ENCODE measurements at regions not wholly inside any gene's neighbourhood (a gene's known extent, or its start where the extent isn't known, plus 50 kb on each side); places are given as distances from the start of the nearest gene placed in this dataset.

GRCh38 chr3:23084367-23084766 lies 118.8 kb upstream of the UBE2E2 start:
- H3K4me3 Mint-ChIP-seq, result no peak overlapping the region

DNA sequence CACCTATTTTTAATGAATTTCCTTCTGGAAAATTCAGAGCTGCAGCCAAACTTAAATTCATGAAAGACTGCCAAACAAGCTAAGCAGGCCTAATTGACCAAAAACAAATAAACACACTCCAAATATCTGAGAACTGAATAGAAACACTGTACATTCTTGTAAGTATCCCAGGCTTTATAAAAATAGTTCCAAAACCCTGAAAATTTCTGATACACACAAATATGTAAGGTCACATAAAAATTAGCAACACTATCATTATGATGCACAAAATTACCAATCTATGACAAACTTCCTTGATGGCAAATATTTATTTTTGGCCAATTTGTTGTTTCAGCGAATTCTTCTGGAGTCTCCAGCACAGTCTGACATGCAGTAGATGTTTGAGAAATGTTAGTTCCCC lies 117.9 kb upstream of the UBE2E2 start:
- H3K9me3 Mint-ChIP-seq, result no peaks in the 10 kb centered on the region
- intact Hi-C loops (cut with micrococcal nuclease), result no loop called here
- no peak overlapping the region for H3K27ac Mint-ChIP-seq
- H3K4me3 Mint-ChIP-seq, result no peak overlapping the region
- H3K4me1 Mint-ChIP-seq (ENCODE audit: low read depth), result peaks cover 2% of the 10 kb centered on the region
- H3K27me3 Mint-ChIP-seq, result no peaks in the 10 kb centered on the region
- H3K36me3 Mint-ChIP-seq (ENCODE audit: low read depth), result no peaks in the 10 kb centered on the region

More at GRCh38 chr3:23084367-23084766, 118.8 kb upstream of the UBE2E2 start:
- intact Hi-C loops (cut with micrococcal nuclease), result no loop called here
- Mint-ChIP-seq H3K36me3 (ENCODE audit: low read depth) (no peaks in the 10 kb centered on the region), H3K27ac (no peak overlapping the region), H3K4me1 (ENCODE audit: low read depth) (peaks cover 10% of the 10 kb centered on the region), H3K9me3 (no peaks in the 10 kb centered on the region), H3K27me3 (no peaks in the 10 kb centered on the region)

GRCh38 chr3:23086331-23086730 lies 116.8 kb upstream of the UBE2E2 start:
- Mint-ChIP-seq H3K4me3 (no peak overlapping the region), H3K4me1 (ENCODE audit: low read depth) (no peaks in the 10 kb centered on the region), H3K27ac (no peak overlapping the region), H3K36me3 (ENCODE audit: low read depth) (no peaks in the 10 kb centered on the region), H3K27me3 (no peaks in the 10 kb centered on the region), H3K9me3 (peaks cover 4% of the 10 kb centered on the region)
- intact Hi-C loops (cut with micrococcal nuclease), result no loop called here

DNA sequence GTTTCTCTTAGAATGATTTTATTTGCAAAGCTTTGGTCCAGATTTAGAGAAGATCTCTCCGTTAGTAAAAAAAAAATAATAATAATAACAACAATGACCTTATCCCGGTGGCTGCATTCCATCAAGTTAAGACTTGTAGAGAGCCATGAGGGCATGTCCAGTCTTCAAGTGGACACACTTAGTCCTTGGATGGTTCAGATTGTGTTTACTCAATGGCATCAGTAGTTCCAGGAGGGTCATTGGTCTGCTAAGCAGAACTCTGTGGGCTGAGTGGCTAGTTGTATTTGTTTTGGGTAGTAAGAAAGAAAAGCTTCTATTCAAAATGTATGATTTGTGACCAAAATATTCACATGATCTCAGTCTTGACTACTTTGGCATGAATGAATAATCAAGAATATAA lies 116.3 kb upstream of the UBE2E2 start:
- Mint-ChIP-seq H3K4me3 (no peak overlapping the region), H3K27me3 (no peaks in the 10 kb centered on the region), H3K27ac (no peak overlapping the region), H3K4me1 (ENCODE audit: low read depth) (no peaks in the 10 kb centered on the region), H3K36me3 (ENCODE audit: low read depth) (no peaks in the 10 kb centered on the region), H3K9me3 (peaks cover 9% of the 10 kb centered on the region)
- intact Hi-C loops (cut with micrococcal nuclease), result no loop called here

DNA sequence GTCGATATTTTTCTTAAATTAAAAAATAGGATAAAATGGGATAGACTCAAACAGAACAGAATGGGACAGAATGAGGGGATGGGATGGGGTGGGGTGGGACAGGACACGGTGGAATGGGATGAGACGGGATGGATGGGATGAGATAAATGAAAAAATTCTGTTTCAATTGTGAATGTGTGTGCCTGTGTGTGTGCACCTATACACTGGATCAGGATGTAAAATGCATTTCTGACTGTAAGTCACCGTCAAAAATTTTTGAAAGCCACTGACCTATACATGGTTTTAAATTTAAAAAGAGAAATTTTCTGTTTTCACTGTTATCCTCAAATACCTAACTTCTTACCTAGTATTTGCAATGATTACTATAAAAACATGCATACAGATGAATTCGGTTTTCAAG lies 108.7 kb upstream of the UBE2E2 start:
- no peaks in the 10 kb centered on the region for H3K36me3 Mint-ChIP-seq (ENCODE audit: low read depth)
- H3K4me1 Mint-ChIP-seq (ENCODE audit: low read depth), result no peaks in the 10 kb centered on the region
- peaks cover 24% of the 10 kb centered on the region for H3K9me3 Mint-ChIP-seq
- intact Hi-C loops (cut with micrococcal nuclease), result no loop called here
- H3K27me3 Mint-ChIP-seq, result no peaks in the 10 kb centered on the region
- no peak overlapping the region for H3K27ac Mint-ChIP-seq
- H3K4me3 Mint-ChIP-seq, result no peak overlapping the region

DNA sequence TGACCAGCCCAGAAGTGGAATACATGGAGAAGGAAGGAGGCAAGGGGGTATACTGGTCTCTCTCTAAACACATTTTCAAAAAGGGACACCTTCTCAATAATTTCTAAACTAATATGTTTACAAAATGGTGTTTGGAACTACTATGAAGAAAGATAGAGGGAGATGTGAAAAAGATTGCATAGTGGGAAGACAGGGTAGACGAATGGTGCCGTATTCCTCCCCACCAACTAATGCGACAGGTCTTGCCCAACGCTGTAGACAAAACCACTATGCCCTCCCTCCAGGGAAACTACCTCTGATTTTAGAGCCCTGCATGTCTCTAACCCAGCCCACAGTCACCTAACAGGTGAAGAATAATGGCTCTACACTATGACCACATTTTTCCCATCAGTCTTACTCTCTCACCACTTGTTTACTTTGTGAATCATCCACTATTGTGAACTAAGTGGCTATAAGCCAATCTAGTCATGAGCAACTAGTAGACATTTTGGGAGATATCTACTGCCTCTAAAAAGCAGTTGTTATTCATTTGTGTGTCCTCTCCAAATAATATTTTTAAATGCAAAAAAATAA lies 108.2 kb upstream of the UBE2E2 start:
- peaks cover 26% of the 10 kb centered on the region for H3K9me3 Mint-ChIP-seq
- no peaks in the 10 kb centered on the region for H3K4me1 Mint-ChIP-seq (ENCODE audit: low read depth)
- H3K27me3 Mint-ChIP-seq, result no peaks in the 10 kb centered on the region
- H3K27ac Mint-ChIP-seq, result no peak overlapping the region
- intact Hi-C loops (cut with micrococcal nuclease), result no loop called here
- no peak overlapping the region for H3K4me3 Mint-ChIP-seq
- H3K36me3 Mint-ChIP-seq (ENCODE audit: low read depth), result no peaks in the 10 kb centered on the region

DNA sequence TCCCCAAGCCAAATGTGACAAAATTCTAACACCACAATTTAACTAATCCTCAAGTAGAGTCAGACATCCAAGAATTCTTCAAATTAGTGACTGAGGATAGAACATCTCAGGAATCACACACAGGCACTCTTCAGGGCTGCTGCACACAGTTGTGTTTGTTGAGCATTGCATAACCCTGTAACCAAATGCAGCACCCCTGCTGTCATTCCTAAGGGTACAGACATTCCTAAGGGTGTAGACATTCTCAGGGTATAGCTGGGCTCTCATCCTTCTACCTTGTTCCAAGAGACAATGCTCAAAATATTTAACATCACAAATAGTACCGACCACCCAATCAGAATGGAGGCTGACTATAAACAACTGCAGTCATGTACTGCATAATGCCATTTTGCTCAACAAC lies 107.1 kb upstream of the UBE2E2 start:
- Mint-ChIP-seq H3K4me3 (no peak overlapping the region), H3K36me3 (ENCODE audit: low read depth) (no peaks in the 10 kb centered on the region), H3K27me3 (no peaks in the 10 kb centered on the region), H3K9me3 (peaks cover 32% of the 10 kb centered on the region), H3K27ac (no peak overlapping the region), H3K4me1 (ENCODE audit: low read depth) (no peaks in the 10 kb centered on the region)
- intact Hi-C loops (cut with micrococcal nuclease), result no loop called here

- Mint-ChIP-seq H3K36me3 (ENCODE audit: low read depth) (no peaks in the 10 kb centered on the region), H3K4me3 (no peak overlapping the region), H3K4me1 (ENCODE audit: low read depth) (no peaks in the 10 kb centered on the region), H3K9me3 (peaks cover 9% of the 10 kb centered on the region), H3K27ac (no peak overlapping the region), H3K27me3 (no peaks in the 10 kb centered on the region)
- intact Hi-C loops (cut with micrococcal nuclease), result no loop called here
Measured at GRCh38 chr3:23099021-23099420, 104.1 kb upstream of the UBE2E2 start.

- Mint-ChIP-seq H3K27me3 (no peaks in the 10 kb centered on the region), H3K36me3 (ENCODE audit: low read depth) (no peaks in the 10 kb centered on the region), H3K9me3 (peaks cover 9% of the 10 kb centered on the region), H3K4me3 (no peak overlapping the region), H3K4me1 (ENCODE audit: low read depth) (no peaks in the 10 kb centered on the region), H3K27ac (no peak overlapping the region)
- intact Hi-C loops (cut with micrococcal nuclease), result no loop called here
Measured at GRCh38 chr3:23099677-23100076, 103.5 kb upstream of the UBE2E2 start.

DNA sequence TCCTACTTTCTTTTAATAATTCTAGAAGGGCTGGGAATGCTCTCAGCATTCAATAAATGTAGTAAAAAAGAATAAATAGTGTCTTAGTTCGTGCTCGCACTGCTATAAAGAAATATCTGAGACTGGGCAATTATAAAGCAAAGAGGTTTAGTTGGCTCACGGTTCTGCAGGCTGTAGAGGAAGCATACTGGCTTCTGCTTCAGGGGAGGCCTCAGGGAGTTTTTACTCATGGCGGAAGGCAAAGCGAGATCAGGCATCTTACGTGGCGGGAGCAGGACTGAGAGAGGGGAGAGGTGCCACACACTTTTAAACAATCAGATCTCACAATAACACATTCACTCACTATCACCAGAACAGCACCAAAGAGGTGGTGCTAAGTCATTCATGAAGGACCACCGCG lies 103.0 kb upstream of the UBE2E2 start:
- H3K27me3 Mint-ChIP-seq, result no peaks in the 10 kb centered on the region
- H3K4me1 Mint-ChIP-seq (ENCODE audit: low read depth), result no peaks in the 10 kb centered on the region
- intact Hi-C loops (cut with micrococcal nuclease), result no loop called here
- H3K9me3 Mint-ChIP-seq, result peaks cover 9% of the 10 kb centered on the region
- no peak overlapping the region for H3K4me3 Mint-ChIP-seq
- no peak overlapping the region for H3K27ac Mint-ChIP-seq
- H3K36me3 Mint-ChIP-seq (ENCODE audit: low read depth), result no peaks in the 10 kb centered on the region

DNA sequence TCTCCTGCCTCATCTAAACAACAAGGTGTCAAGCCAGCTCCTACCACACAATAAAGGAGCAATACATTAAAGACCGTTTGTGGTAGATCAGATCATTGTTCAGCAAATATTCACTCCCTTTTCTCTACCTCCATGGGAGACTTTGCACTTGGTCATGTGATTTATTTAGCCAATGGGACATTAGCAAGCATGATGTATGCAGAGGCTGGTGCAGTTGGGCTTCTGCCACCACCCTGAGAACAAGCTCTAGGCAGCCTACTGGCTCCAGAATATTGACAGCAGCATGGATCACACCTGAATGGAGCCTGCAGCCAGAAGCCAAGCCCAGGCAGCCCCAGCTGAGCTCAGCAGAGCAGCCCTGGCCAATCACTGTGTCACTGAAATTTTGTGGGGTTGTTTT lies 99.4 kb upstream of the UBE2E2 start:
- Mint-ChIP-seq H3K27ac (no peak overlapping the region), H3K9me3 (peaks cover 18% of the 10 kb centered on the region), H3K36me3 (ENCODE audit: low read depth) (no peaks in the 10 kb centered on the region), H3K4me1 (ENCODE audit: low read depth) (no peaks in the 10 kb centered on the region), H3K4me3 (no peak overlapping the region), H3K27me3 (no peaks in the 10 kb centered on the region)
- intact Hi-C loops (cut with micrococcal nuclease), result no loop called here

- H3K27ac Mint-ChIP-seq, result no peak overlapping the region
- no peaks in the 10 kb centered on the region for H3K4me1 Mint-ChIP-seq (ENCODE audit: low read depth)
- H3K36me3 Mint-ChIP-seq (ENCODE audit: low read depth), result no peaks in the 10 kb centered on the region
- H3K9me3 Mint-ChIP-seq, result peaks cover 15% of the 10 kb centered on the region
- intact Hi-C loops (cut with micrococcal nuclease), result no loop called here
- no peaks in the 10 kb centered on the region for H3K27me3 Mint-ChIP-seq
- H3K4me3 Mint-ChIP-seq, result no peak overlapping the region
Measured at GRCh38 chr3:23105048-23105447, 98.1 kb upstream of the UBE2E2 start.

- intact Hi-C loops (cut with micrococcal nuclease), result no loop called here
- H3K4me3 Mint-ChIP-seq, result no peak overlapping the region
- H3K27me3 Mint-ChIP-seq, result no peaks in the 10 kb centered on the region
- H3K27ac Mint-ChIP-seq, result no peak overlapping the region
- H3K36me3 Mint-ChIP-seq (ENCODE audit: low read depth), result no peaks in the 10 kb centered on the region
- H3K4me1 Mint-ChIP-seq (ENCODE audit: low read depth), result no peaks in the 10 kb centered on the region
- H3K9me3 Mint-ChIP-seq, result peaks cover 9% of the 10 kb centered on the region
Measured at GRCh38 chr3:23106666-23107065, 96.5 kb upstream of the UBE2E2 start.

DNA sequence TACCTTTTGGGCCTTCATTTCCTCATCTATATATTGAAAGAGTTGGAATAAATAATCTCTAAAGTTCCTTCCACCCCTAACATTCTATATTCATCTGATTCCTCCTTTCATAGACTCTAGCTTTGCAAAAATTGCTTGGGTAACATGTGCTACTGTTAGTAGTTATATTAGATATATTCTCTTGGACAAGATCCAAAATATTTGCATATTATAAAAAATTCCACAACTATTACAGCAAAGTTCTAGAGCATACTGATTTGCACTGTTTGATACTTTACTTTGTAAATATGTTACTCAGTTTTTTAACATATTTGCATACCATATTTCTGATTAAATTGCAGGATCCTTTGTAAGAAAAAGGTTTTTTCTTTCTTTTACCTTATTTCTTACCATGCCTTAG lies 95.9 kb upstream of the UBE2E2 start:
- peaks cover 9% of the 10 kb centered on the region for H3K9me3 Mint-ChIP-seq
- no peaks in the 10 kb centered on the region for H3K36me3 Mint-ChIP-seq (ENCODE audit: low read depth)
- intact Hi-C loops (cut with micrococcal nuclease), result no loop called here
- no peak overlapping the region for H3K4me3 Mint-ChIP-seq
- no peaks in the 10 kb centered on the region for H3K27me3 Mint-ChIP-seq
- no peaks in the 10 kb centered on the region for H3K4me1 Mint-ChIP-seq (ENCODE audit: low read depth)
- no peak overlapping the region for H3K27ac Mint-ChIP-seq

DNA sequence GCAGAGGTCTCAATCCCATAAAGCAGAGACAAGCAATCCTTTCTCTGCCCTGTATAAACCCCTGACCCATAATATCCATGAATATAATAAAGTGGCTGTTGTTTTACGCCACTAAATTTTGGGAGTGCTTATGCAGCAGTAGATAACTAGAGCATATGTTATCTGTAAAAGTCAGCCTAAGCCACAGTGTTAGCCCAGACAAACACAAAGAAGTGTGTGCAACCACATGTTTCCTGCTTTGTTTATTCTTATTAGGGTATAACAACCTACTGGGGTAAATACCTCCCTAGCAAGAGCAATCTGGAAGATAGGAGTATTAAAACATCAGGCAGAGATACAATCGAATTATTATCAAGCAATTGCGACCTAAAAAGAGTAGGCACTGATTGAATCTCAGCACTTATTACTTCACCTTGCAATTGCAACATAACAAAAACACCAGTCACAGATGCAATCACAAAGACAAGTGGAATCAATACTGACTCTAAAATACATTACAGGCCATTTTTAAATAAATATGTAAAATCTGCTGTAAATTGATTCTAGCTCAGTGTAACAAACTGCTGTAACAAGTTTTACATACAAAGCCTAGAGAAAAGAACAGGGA lies 94.6 kb upstream of the UBE2E2 start:
- no peak overlapping the region for H3K27ac Mint-ChIP-seq
- no peaks in the 10 kb centered on the region for H3K36me3 Mint-ChIP-seq (ENCODE audit: low read depth)
- H3K9me3 Mint-ChIP-seq, result peaks cover 9% of the 10 kb centered on the region
- no peaks in the 10 kb centered on the region for H3K27me3 Mint-ChIP-seq
- peaks cover 9% of the 10 kb centered on the region for H3K4me1 Mint-ChIP-seq (ENCODE audit: low read depth)
- no peak overlapping the region for H3K4me3 Mint-ChIP-seq
- intact Hi-C loops (cut with micrococcal nuclease), result no loop called here
